ENCODE measurements at regions not wholly inside any gene's neighbourhood (a gene's known extent, or its start where the extent isn't known, plus 50 kb on each side); places are given as distances from the start of the nearest gene placed in this dataset.
"Not testable (repeated sequence)": the region's sequence is repeated elsewhere in the genome, so short reads cannot be mapped to it uniquely, and the experiment has no call there.

DNA sequence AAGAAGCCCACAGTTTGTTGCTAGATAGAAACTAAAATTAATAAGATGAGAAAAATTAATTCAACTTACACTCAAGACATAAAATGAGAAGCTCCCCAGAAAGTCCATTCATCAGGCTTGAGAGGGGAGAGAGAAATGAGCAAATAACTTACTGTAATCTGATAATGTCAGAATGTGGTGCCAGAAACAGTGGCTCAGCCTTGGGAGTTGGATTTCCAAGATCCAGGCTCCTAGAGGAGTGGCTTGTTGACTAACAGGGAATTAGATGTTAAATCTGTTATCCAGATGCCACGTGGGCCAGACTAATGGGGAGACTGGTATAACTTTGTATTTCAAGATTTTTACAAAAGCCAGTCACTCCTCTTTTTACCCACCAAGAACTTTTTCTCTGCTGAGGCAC, 458.2 kb downstream of the GADD45G start:
- DNase-seq = peak; percentile 30

DNA sequence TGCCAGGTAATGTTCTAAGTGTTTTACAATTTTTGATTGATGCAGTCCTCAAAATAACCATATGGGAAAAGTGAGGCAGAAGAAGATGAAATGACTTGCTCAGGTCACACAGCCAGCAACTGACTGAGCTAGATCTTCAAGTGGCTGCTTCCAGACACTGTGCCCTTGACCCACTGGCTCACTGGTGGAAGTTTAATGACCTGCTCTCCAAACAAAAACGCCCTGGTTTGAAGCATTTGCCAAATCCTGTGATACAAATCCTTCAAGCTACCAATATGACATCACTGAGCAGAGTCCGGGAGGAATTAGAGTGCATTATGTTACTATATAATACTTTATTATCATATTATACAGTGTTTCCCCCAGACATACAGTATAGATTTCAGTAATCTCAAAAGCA, 459.4 kb downstream of the GADD45G start:
- DNase-seq = no peak

DNA sequence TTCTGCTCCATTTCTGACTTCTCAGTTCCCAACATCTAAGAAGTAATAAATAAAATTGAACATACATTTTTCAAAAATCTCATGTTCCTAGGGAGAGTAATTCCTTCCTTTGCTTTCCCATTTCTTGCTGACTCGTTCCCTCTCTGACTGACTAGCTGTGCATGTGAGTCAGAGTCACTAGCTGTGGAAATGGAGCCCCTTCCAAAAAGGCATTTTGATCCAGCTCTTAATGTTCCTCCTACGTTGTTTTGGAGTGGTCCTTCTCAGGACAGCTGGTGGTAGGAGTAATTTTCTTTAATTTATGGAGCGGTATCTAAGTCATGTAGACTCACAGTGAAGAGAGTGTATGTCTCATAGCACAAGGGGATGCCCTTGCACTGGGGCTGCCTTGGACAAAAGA, 460.2 kb downstream of the GADD45G start:
- no peak for DNase-seq

DNA sequence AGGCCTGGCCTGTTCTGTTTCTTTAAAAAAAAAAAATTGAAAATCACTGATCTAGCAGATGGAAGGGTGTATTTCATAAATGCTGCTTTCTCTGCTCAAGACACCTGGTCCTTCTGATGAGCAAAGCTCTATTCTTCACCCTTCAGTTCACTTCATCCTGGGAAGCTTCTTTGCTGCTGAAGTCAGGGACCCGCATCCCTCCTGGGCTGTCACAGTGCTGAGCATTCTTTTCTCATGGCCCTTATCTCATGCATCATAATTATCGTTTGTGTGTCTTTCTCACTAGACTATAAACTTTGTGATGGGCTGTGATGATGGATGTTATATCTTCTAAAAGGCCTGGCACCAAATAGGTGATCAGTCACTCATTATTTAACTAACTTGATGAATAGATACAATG, 461.0 kb downstream of the GADD45G start:
- no peak for DNase-seq

DNA sequence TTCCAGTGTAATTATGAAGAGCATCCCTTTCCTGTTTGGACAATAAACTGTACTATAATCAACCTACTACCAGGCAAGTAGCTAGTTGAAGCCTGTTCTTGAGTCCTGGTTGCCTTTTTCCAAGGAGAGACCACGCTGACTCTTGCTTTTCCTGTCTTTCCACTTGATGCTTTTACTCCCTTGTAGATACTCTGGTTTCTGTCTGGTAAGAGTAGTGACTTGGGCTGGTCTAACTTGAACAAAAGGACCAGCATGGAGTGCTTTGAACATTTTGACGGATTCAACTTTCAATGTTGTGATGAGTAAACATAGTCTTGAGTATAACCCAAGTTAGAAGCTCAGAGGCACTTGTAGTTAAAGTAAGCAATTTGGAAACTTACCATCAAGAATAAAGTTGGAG, 464.3 kb downstream of the GADD45G start:
- DNase-seq = no peak

DNA sequence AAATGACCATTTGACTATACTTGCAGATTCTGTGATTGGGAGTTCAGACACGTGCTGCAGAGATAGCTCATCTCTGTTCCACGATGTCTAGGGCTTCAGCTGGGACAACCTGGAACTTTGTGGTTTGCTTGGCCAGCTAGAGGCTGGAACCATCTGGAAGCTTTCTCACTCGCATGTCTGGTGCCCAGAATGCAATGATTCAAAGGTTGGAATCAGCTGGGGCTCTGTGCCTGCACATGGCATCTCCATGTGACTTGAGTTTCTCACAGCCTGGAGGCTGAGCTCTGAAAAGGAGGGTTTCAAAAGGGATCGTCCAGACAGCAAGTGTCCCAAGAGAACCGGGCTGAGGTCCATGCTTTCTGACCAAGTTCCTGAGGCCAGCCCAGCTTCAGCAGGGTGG, 465.2 kb downstream of the GADD45G start:
- DNase-seq = no peak

DNA sequence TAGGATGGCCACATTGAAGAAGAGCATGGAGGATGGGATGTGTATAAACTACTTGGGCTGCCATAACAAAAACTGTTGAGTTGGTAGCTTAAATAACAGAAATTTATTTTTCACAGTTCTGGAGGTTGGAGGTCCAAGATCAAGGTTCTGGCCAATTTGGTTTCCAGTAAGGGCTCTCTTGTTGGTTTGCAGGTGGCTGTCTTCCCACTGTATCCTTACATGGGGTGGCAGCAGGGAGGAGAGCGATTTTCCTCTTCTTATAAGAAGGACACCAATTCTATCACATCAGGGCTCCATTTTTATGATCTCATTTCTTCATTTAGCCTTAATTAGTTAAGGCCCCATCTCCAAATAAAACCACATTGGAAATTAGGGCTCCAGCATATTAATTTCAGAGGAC, 465.7 kb downstream of the GADD45G start:
- no peak for DNase-seq

DNA sequence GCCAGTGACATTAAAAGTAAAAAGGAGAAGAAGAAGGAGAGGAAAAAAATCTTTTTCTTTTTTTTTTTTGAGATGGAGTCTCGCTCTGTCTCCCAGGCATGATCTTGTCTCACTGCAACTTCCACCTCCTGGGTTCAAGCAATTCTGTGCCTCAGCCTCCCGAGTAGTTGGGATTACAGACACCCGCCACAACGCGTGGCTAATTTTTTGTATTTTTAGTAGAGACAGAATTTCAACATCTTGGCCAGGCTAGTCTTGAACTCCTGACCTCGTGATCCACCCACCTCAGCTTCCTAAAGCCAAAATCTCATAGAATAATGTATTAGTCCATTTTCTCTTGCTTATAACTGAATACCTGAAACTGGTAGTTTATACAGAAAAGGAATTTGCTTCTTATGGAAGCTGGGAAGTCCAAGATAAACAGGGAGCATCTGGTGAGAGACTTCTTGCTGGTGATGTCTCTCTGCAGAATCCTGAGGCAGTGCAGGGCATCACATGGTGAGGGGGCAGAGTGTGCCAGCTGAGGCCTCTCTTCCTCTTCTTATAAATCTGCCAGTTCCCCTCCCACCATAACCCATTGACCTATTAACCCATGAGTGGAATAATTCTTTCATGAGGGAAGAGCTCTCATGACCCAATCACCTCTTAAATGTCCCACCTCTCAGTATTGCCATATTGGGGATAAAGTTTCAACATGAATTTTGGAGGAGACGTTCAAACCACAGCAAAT, 466.3 kb downstream of the GADD45G start:
- no peak for DNase-seq

DNA sequence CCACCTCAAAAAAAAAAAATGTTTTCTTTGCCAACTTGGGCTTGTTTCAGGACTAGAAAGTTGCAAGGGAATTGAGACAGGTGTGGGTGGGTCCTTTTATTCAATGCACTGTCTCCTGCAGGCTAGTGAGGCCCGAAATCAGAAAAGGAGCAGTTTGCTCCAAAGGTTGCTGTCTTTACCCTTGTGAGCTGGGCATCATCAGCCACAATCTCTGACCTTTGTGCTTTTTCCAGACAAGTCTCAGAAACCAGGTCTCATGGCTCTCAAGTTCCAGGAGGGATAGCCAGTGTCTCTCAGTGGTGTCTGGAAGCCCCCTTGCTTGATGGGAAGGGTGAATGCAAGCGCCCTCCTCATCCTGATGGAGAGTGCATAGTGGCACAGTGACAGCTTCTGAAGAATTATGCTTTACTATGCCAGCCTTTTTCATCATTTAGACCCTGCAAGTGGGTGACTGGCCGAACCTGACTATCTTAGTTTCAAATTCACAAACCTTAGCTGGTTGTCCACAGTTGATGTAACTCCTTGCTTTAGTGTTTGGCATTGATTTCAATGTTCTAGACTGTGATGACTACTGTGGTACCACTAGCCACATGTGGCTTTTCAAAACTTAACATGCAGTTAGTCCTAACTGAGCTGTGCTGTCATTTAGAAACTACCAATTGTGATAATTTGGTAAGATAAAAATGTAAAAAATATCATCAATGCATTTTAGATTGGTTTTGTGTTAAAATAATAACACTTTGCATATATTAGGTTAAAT, 468.6 kb downstream of the GADD45G start:
- no peak for DNase-seq

DNA sequence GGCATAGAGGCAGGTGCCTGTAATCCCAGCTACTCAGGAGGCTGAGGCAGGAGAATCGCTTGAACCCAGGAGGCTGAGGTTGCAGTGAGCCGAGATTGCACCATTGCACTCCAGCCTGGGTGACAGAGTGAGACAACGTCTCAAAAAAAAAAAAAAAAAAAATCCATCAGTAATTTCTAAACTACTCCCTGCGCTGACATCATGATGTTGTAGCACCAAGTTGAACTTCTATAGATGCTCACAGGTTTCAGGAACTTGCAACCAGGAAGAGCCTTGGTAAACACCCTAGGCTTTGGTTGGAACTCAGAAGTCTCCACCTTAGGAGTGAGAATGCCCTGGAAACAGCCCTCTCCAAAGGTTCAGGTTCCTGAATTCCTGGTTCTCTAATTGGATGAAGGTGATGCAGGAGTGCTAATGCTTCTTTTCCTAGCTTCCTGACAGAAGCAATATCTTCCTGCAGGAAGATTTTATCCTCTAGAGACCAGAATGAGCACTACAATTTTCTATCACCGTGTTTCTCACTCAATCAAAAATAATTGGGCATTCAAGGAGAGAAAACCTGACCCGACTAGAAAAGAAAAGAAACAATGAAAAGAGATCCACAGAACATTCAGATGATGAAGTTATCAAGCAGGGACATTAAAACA, 469.6 kb downstream of the GADD45G start:
- DNase-seq = no peak

DNA sequence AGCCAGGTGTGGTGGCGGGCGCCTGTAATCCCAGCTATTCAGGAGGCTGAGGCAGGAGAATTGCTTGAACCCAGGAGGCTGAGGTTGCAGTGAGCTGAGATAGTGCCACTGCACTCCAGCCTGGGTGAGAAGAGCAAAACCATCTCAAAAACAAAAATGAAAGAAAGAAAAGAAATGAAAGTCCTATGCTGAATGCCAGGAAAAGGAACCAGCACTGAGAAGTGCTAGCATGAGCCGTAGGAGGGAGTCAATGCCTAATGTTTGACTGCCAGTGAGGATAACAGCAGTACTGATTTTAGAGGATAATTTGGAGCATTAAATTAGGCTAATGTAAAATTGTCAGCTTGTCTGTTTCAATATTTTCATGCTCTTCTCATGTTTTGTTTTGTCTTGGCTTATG, 472.8 kb downstream of the GADD45G start:
- DNase-seq = not testable (repeated sequence)

DNA sequence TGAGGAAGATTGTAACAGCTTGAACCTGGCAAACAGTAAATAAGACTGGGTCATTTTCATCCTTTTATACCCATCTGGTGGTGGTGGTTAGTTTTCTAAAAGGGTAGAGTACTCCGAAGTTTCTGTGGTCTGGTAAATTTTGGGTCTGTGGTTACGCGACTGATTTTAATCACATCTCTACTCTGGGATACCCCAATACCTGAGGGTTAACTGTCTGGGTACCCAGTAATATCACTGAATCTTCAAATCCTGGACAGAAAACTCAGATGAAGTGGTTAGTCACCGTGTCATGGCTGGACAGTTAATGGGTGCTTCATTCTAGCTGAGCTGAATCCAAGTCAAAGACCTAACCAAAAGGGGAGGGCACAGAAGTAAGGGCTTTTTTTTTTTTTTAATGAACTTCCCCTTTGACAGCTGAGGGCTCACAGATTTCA, 474.2 kb downstream of the GADD45G start:
- no peak for DNase-seq

DNA sequence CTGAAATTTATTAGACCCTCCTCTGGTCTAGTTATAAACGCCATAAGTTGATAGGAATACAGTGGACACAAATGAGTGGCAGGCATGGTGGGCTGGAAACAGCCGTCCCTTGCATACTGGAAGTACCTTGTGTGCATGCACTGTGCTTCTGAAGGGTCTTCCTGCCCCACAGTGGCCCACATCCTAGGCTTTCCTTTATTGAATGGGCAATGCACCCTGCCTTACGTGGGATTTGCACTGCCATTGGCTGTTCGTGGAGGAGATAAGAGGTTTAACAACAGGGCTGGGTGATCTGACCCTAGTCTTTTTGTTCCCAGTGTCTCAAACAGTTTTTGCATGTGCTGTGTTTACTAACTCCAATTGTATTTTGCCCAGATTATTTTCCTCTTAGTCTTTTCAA, 480.8 kb downstream of the GADD45G start:
- DNase-seq = no peak

DNA sequence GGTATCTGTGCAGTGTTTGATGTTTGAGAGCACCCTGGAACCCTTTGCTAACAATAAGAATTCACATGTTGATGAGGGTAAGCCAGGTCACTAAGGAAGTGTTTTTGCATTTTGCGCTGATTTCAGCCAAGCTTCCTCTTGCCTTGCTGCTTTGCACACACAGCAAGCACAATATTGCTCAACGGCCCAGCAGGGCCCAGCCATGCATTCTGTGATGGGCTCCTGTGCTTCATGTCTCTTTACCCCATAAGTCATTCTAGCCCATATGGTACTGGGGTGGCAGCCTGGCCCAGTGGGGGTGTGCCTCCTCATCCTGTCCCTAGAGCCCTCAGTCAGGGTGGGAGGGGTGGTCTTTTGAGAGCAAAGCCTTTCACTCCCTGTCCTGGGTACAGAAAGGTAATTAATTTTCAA, 481.3 kb downstream of the GADD45G start:
- no peak for DNase-seq

DNA sequence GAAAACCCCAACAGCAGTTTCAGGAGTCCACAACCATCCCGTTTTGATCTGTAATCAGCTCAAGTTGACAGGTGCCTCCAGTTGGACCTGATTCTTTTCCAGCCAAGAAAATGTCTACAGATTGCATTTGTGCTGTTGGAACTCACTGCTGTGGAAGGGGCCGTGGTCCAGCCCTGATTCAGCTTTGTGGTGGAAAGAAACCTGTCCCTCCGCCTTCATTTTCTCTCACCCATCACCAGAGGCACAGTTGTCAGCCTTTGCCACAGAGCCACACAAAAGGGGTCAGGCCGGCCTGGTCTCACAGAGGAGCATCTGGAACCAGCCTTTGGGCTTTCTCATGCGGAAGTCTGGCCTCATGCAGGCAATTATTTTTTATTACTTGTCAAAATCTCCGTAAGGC, 483.6 kb downstream of the GADD45G start:
- DNase-seq = no peak

DNA sequence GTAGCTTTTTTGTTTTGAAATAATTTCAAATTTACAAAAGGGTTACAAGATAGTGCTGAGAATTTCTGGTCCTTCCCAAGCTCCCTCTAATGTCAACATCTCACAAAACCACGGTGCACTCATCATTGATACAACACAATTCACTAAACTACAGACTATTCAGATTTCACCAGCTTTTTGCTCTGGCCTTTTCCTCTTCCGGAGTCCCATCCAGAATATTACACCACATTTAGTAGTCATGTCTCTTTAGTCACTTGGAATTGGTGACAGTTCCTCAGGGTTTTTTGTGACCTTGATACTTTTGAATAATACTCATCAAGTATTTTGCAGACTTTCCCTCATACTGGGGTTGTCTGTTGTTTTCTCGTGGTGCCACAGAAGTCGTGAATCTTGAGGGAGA, 484.0 kb downstream of the GADD45G start:
- no peak for DNase-seq

DNA sequence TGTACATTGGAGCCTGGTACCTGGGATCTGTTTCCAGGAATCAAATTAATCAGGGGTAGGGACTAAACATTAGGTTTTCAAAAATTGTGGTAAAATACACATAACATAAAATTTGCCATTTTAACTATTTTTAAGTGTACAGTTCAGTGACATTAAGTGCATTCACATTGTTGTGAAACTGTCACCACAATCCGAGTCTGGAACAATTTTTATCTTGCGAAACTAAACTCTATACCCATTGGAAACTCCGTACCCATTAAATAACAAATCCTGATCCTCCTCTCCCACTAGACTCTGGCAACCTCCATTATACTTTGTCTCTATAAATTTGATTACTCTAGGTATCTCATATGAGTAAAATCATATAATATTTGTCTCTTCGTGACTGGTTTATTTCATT, 486.2 kb downstream of the GADD45G start:
- no peak for DNase-seq

DNA sequence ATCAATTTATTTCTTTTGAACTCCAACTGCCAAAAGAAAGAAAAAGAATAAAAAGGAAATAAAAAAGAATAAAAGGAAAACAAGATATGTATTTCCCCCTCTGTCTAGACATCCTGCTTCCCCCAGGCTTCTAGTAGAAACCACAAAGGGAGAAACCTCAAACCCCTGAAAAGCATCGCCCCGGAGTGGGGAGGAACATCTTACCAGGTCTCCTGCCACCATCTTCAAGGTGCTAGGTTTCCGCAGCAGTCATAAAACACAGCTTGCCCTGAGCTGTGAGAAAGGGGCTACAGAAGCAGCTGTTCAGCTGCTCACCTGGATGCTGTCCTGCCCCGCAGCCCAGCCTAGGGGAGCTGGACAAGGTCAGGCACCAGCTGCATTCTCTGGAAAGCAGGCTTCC, 487.7 kb downstream of the GADD45G start:
- DNase-seq = no peak

DNA sequence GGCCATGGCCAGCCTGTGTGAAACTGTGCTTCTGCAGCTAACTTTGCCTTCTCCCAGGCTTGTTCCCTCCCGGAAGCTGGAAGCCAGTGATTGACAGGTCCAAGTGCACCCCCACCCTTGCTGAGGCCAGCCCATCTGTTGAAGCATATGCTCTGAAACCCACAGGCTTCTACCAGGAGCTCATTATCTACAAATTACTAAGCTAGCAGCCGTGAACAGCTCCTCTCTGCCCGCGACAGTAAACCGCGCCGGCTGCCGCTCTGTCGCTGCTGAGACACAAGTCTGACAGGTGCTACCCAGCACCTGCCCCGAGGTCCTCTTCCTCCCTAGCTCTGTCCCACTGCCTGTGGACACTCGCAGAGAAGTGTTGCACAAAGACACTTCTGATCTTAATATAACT, 490.9 kb downstream of the GADD45G start:
- peak; percentile 95 for DNase-seq

DNA sequence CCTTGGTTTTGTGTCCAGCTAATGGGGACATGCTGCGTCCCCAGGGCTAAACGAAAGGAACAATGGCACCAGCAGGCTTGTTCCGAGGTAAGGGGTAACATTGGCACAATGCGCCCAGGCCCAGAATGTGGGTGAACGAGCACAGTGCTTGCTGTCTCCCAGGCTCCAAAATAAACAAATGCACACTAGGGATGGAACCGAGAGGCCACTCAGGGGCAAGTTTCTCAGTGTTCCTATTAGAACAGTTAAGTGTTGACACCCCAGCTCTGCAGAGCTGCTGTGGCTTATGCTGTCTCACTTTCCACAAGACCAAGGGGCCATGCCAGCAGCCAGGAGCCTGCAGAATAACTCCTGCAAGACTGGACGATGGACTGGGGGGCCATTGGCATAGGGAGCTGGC, 492.4 kb downstream of the GADD45G start:
- DNase-seq = no peak

DNA sequence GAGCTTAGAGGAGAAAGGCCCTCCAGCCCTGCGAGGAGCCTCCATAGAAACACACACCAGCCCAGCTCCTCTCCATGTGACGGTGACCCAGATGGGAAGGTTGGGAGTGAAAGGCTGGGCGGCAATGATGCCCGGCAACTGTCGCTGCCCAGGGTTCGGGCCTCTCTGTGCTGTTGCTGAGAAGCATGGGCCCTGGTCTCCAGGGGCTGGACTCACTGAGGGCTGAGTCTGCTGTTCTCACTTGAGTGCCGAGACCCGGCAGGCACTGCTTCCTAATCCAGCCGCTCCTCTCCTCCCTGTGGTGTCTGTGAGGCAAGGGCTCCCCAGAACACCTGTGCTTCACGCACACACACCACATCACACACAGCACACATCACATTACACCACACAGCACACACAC, 493.6 kb downstream of the GADD45G start:
- no peak for DNase-seq

DNA sequence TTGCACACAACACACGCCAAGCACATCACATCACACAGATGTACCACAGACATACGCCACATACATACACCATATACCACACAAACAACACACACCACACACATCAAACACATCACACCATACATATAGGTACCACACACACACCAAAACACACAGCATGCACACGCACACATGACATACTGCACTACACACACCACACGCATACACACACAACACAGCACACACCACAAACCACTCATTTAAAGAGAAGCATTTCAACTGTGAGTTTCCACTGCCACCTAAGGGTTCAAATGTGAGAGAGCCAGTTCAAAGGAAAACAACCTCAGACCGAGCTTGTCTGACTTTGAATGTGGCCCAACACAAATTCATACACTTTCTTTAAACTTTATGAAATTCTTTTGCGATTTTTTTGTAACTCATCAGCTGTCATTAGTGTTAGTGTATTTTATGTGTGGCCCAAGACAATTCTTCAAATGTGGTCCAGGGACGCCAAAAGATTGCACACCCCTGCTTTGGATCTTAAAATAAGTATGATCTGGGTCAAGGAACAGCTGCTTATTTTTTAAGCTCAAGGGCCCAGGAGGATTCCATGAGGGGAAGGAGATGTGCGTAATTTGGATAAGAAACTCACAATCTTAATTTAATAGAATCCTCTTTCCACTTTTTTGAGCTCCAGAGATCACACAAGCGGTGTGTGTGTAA, 494.6 kb downstream of the GADD45G start:
- peak; percentile 71 for DNase-seq

DNA sequence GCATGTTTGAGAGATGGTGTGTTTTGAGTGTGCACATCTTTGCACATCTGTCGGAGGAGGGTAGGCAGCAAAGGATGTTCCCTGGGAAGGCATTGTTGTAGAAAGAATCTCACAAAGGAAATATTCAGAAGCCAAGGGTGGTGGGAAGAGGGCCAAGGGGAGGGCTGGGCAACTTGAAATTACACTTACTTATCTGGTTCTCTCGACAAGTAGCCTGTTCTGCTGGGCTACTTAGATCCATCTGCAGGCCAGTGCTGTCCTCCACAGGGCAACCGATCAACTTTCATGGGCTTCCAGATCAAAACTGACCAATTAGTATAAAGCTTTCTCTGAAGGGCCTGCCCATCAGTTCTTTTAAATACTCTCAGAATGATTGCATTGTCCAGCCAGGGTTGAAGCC, 495.2 kb downstream of the GADD45G start:
- no peak for DNase-seq
